ENCODE measurements at regions not wholly inside any gene's neighbourhood (a gene's known extent, or its start where the extent isn't known, plus 50 kb on each side); places are given as distances from the start of the nearest gene placed in this dataset.

DNA sequence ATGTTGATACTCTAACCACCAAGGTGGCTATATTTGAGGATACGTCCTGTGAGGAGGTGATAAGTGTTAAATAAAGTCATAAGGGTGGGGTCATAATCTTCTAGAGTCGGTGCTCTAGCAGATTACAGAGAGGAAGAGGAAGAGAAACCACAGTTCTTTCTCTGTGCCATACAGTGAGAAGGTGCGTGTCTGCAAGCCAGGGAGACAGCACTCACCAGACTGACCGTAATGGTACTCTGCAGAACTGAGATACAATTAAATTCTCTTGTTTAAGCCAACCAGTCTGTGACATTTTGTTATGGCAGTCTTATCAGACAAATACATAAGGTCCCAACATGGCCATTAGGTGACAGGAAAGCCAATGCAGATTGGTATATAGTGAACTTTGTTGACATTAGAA lies 480.9 kb upstream of the IGFBP7 start:
- Histone ChIP-seq H2AFZ (ENCODE audit: low read depth, low read length) (no peak overlapping the region), H3K4me2 (ENCODE audit: low read length, poor library complexity, severe bottlenecking) (no peak overlapping the region), H2AK5ac (ENCODE audit: low read length, severe bottlenecking) (no peak overlapping the region), H4K8ac (ENCODE audit: low read length) (no peak overlapping the region), H3K18ac (ENCODE audit: low read depth in 1 of 2, low read length in 2 of 2) (no peak overlapping the region), H3K9me3 (ENCODE audit: control insufficient read depth, low read length) (no peaks in the 10 kb centered on the region), H3K4ac (ENCODE audit: low read depth in 1 of 2, low read length in 2 of 2) (no peak overlapping the region), H3K14ac (ENCODE audit: low read length in 2 of 2) (no peak overlapping the region), H4K91ac (ENCODE audit: low read length) (no peak overlapping the region), H3K9ac (ENCODE audit: low read length) (no peak overlapping the region), H2BK15ac (ENCODE audit: low read depth, poor library complexity, severe bottlenecking) (no peak overlapping the region), H3K4me3 (ENCODE audit: insufficient read depth in 1 of 2, low read depth in 1 of 2, low read length in 2 of 2) (no peak overlapping the region), H3K36me3 (ENCODE audit: control insufficient read depth in 1 of 2, insufficient read depth in 2 of 2, low read depth in 1 of 2, low read length in 2 of 2) (no peaks in the 10 kb centered on the region), H3K27ac (ENCODE audit: low read length, poor library complexity, severe bottlenecking) (no peak overlapping the region), H2BK12ac (ENCODE audit: low read length in 2 of 2) (no peak overlapping the region), H2BK5ac (ENCODE audit: low read depth, low read length, poor library complexity, severe bottlenecking) (no peak overlapping the region), H3K4me1 (ENCODE audit: control insufficient read depth, insufficient read depth, low read depth, low read length) (no peaks in the 10 kb centered on the region), H3K23ac (ENCODE audit: low read length in 2 of 2) (no peak overlapping the region), H3K79me1 (replicated peaks; ENCODE audit: low read length, poor library complexity, severe bottlenecking) (no peaks in the 10 kb centered on the region), H2BK120ac (ENCODE audit: low read depth, low read length) (no peak overlapping the region), H3K27me3 (ENCODE audit: control insufficient read depth in 1 of 2, insufficient read depth in 1 of 2, low read length in 2 of 2) (no peaks in the 10 kb centered on the region)
- DNase-seq, result no peak
- 70% methylated on average over 4 of the region's 4 CpGs for WGBS

DNA sequence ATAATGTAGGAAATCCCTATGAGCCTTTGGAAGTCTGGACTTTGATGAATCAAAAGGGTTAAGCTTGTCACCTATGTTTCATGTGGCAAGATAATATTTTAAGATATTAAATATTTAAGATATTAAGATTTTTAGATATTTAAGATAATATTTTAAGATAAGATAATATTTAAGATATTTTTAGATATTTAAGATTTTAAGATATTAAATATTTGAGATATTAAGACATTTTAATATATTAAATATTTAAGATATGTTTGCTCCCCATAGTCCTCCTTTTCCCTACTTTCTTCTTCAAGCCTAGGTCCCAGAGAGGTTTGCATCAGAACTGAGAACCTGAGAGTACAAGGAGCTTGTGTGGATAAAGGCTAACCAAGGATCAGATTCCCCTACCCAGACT lies 478.4 kb upstream of the IGFBP7 start:
- Histone ChIP-seq H2BK12ac (ENCODE audit: low read length in 2 of 2) (no peak overlapping the region), H4K91ac (ENCODE audit: low read length) (no peak overlapping the region), H3K4me1 (ENCODE audit: control insufficient read depth, insufficient read depth, low read depth, low read length) (no peaks in the 10 kb centered on the region), H2BK120ac (ENCODE audit: low read depth, low read length) (no peak overlapping the region), H3K4me2 (ENCODE audit: low read length, poor library complexity, severe bottlenecking) (no peak overlapping the region), H3K23ac (ENCODE audit: low read length in 2 of 2) (no peak overlapping the region), H3K9me3 (ENCODE audit: control insufficient read depth, low read length) (no peaks in the 10 kb centered on the region), H4K8ac (ENCODE audit: low read length) (no peak overlapping the region), H3K4me3 (ENCODE audit: insufficient read depth in 1 of 2, low read depth in 1 of 2, low read length in 2 of 2) (no peak overlapping the region), H2BK15ac (ENCODE audit: low read depth, poor library complexity, severe bottlenecking) (no peak overlapping the region), H3K27ac (ENCODE audit: low read length, poor library complexity, severe bottlenecking) (no peak overlapping the region), H2AK5ac (ENCODE audit: low read length, severe bottlenecking) (no peak overlapping the region), H3K4ac (ENCODE audit: low read depth in 1 of 2, low read length in 2 of 2) (no peak overlapping the region), H3K9ac (ENCODE audit: low read length) (no peak overlapping the region), H3K14ac (ENCODE audit: low read length in 2 of 2) (no peak overlapping the region), H2BK5ac (ENCODE audit: low read depth, low read length, poor library complexity, severe bottlenecking) (no peak overlapping the region), H3K18ac (ENCODE audit: low read depth in 1 of 2, low read length in 2 of 2) (no peak overlapping the region), H3K27me3 (ENCODE audit: control insufficient read depth in 1 of 2, insufficient read depth in 1 of 2, low read length in 2 of 2) (no peaks in the 10 kb centered on the region), H2AFZ (ENCODE audit: low read depth, low read length) (no peak overlapping the region), H3K36me3 (ENCODE audit: control insufficient read depth in 1 of 2, insufficient read depth in 2 of 2, low read depth in 1 of 2, low read length in 2 of 2) (no peaks in the 10 kb centered on the region), H3K79me1 (replicated peaks; ENCODE audit: low read length, poor library complexity, severe bottlenecking) (no peaks in the 10 kb centered on the region)
- no peak for DNase-seq

DNA sequence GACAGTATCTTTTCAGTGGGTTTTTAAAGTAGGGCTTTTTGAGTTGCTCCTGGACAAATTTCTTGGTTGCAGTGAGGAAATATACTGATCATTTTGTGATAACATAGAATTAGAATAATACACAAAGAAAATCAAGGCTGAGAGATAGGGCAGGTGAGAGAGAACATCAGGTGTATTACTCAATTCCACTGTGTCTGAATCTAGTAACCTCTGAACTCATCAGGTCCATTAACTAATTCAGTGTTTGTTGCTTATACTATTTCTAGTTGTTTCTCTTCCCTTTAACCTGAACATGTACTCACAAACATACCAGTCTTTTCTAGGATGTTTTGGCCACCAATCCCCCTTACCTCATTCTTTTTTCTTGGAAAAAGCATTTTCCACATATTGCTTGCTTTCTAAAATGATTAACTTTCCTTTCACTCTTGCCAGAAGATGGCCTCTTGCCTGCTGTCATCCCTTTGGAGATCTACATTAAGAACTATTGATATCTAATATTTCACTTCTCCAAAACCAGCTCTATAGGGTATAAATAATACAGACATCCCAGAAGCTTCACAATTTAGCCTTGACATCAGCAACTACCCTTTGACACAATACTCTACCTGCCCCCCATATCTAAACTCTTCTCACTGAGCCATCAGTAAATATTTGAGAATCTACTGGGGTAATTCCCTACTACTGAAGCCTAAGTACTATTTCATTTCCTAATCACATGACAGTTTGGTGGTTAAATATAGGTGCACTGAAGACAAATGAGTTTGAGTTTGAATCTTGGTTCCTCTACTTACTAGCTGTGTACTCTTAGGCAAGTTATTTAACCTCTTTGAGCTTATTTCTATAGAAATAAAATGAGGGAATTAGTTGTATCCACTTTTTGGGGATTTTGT lies 470.8 kb upstream of the IGFBP7 start:
- Histone ChIP-seq H3K4me3 (ENCODE audit: insufficient read depth in 1 of 2, low read depth in 1 of 2, low read length in 2 of 2) (no peak overlapping the region), H2AFZ (ENCODE audit: low read depth, low read length) (no peak overlapping the region), H2BK12ac (ENCODE audit: low read length in 2 of 2) (no peak overlapping the region), H2BK120ac (ENCODE audit: low read depth, low read length) (no peak overlapping the region), H3K9ac (ENCODE audit: low read length) (no peak overlapping the region), H3K27me3 (ENCODE audit: control insufficient read depth in 1 of 2, insufficient read depth in 1 of 2, low read length in 2 of 2) (no peaks in the 10 kb centered on the region), H3K9me3 (ENCODE audit: control insufficient read depth, low read length) (no peaks in the 10 kb centered on the region), H3K79me1 (replicated peaks; ENCODE audit: low read length, poor library complexity, severe bottlenecking) (no peaks in the 10 kb centered on the region), H2BK15ac (ENCODE audit: low read depth, poor library complexity, severe bottlenecking) (no peak overlapping the region), H2BK5ac (ENCODE audit: low read depth, low read length, poor library complexity, severe bottlenecking) (no peak overlapping the region), H2AK5ac (ENCODE audit: low read length, severe bottlenecking) (no peak overlapping the region), H3K4me2 (ENCODE audit: low read length, poor library complexity, severe bottlenecking) (no peak overlapping the region), H3K4me1 (ENCODE audit: control insufficient read depth, insufficient read depth, low read depth, low read length) (no peaks in the 10 kb centered on the region), H4K8ac (ENCODE audit: low read length) (no peak overlapping the region), H4K91ac (ENCODE audit: low read length) (no peak overlapping the region), H3K4ac (ENCODE audit: low read depth in 1 of 2, low read length in 2 of 2) (no peak overlapping the region), H3K18ac (ENCODE audit: low read depth in 1 of 2, low read length in 2 of 2) (no peak overlapping the region), H3K23ac (ENCODE audit: low read length in 2 of 2) (no peak overlapping the region), H3K27ac (ENCODE audit: low read length, poor library complexity, severe bottlenecking) (no peak overlapping the region), H3K36me3 (ENCODE audit: control insufficient read depth in 1 of 2, insufficient read depth in 2 of 2, low read depth in 1 of 2, low read length in 2 of 2) (no peaks in the 10 kb centered on the region), H3K14ac (ENCODE audit: low read length in 2 of 2) (no peak overlapping the region)
- no peak for DNase-seq

DNA sequence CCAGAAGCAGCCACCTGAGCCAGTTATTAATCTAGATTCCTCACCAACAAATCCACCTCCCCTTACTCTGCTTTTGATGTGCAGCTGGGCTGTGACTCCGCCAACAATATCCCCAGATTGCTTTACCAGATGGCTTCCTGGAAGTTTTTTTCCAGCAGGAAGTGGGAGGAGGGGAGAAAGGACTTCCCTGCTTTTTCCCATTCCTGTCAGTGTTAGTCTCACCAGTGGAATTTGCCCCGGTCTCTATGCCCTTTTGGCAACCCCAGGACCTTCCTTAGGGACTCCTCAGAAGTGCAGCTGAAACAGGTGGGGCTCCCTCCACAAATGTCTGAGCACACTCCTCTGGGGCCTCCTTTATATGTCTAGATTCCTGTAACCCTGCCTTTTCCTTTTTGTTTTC lies 465.2 kb upstream of the IGFBP7 start:
- Histone ChIP-seq H3K4ac (ENCODE audit: low read depth in 1 of 2, low read length in 2 of 2) (no peak overlapping the region), H3K4me1 (ENCODE audit: control insufficient read depth, insufficient read depth, low read depth, low read length) (no peaks in the 10 kb centered on the region), H4K91ac (ENCODE audit: low read length) (no peak overlapping the region), H3K4me2 (ENCODE audit: low read length, poor library complexity, severe bottlenecking) (no peak overlapping the region), H3K18ac (ENCODE audit: low read depth in 1 of 2, low read length in 2 of 2) (no peak overlapping the region), H3K9me3 (ENCODE audit: control insufficient read depth, low read length) (no peaks in the 10 kb centered on the region), H2BK120ac (ENCODE audit: low read depth, low read length) (no peak overlapping the region), H3K4me3 (ENCODE audit: insufficient read depth in 1 of 2, low read depth in 1 of 2, low read length in 2 of 2) (no peak overlapping the region), H3K14ac (ENCODE audit: low read length in 2 of 2) (no peak overlapping the region), H2BK12ac (ENCODE audit: low read length in 2 of 2) (no peak overlapping the region), H3K36me3 (ENCODE audit: control insufficient read depth in 1 of 2, insufficient read depth in 2 of 2, low read depth in 1 of 2, low read length in 2 of 2) (no peaks in the 10 kb centered on the region), H3K27me3 (ENCODE audit: control insufficient read depth in 1 of 2, insufficient read depth in 1 of 2, low read length in 2 of 2) (no peaks in the 10 kb centered on the region), H2AK5ac (ENCODE audit: low read length, severe bottlenecking) (no peak overlapping the region), H2BK15ac (ENCODE audit: low read depth, poor library complexity, severe bottlenecking) (no peak overlapping the region), H3K23ac (ENCODE audit: low read length in 2 of 2) (no peak overlapping the region), H4K8ac (ENCODE audit: low read length) (no peak overlapping the region), H3K27ac (ENCODE audit: low read length, poor library complexity, severe bottlenecking) (no peak overlapping the region), H2BK5ac (ENCODE audit: low read depth, low read length, poor library complexity, severe bottlenecking) (no peak overlapping the region), H2AFZ (ENCODE audit: low read depth, low read length) (no peak overlapping the region), H3K79me1 (replicated peaks; ENCODE audit: low read length, poor library complexity, severe bottlenecking) (no peaks in the 10 kb centered on the region), H3K9ac (ENCODE audit: low read length) (no peak overlapping the region)
- no peak for DNase-seq
- 64% methylated on average over 2 of the region's 2 CpGs for WGBS

Measured in mesenchymal stem cell (in vitro differentiated cells and primary cell).